A673 (cell line): ENCODE measurements at regions not wholly inside any gene's neighbourhood (a gene's known extent, or its start where the extent isn't known, plus 50 kb on each side); places are given as distances from the start of the nearest gene placed in this dataset.
"Not testable (repeated sequence)": the region's sequence is repeated elsewhere in the genome, so short reads cannot be mapped to it uniquely, and the experiment has no call there.

Source experiments
- BruUV-seq: library from RNA; stranded (reverse); fragments of 400-500 nt; replicated peaks from 2 replicates; lab custom pipeline; 2021; lab: Mats Ljungman, UMichigan
- CTCF ChIA-PET: fragments of 300-600 bp; sonication (Branson Sonifier 250); formaldehyde crosslinking; loops from one replicate; lab custom pipeline; 2022; ENCODE audit warnings: antibody characterized with exemption; lab: Charles Lee
- POLR2A ChIA-PET: fragments of 300-600 bp; sonication (Branson Sonifier 250); formaldehyde crosslinking; loops from one replicate; lab custom pipeline; 2022; ENCODE audit warnings: antibody characterized with exemption; ENCODE audit not compliant: low non-redundant PET; lab: Charles Lee
- DNase-seq: peaks from one replicate; pipeline ENCODE4 v3.0.0-alpha.2; 2015; ENCODE audit warnings: low spot score
- H3K27ac ChIP-seq: fragments of 200-600 bp; sonication (generic); 2 replicates; pipeline ENCODE4 v1.5.1; 2016; ENCODE audit warnings: mixed run types, low read depth, mild to moderate bottlenecking, mixed read lengths, antibody characterized with exemption, low read length; ENCODE audit not compliant: poor library complexity, severe bottlenecking
- H3K27me3 ChIP-seq: fragments of 200-600 bp; sonication (generic); replicated peaks from 2 replicates; pipeline ENCODE4 v1.6.1; 2017; ENCODE audit warnings: mixed run types, low read depth, mild to moderate bottlenecking, mixed read lengths, antibody characterized with exemption, low read length; ENCODE audit not compliant: insufficient read depth, poor library complexity
- H3K36me3 ChIP-seq: fragments of 200-600 bp; sonication (generic); 2 replicates; pipeline ENCODE4 v1.6.1; 2016; ENCODE audit warnings: mixed run types, mild to moderate bottlenecking, mixed read lengths, antibody characterized with exemption, low read length; ENCODE audit not compliant: insufficient read depth, poor library complexity, severe bottlenecking
- H3K4me1 ChIP-seq: fragments of 200-600 bp; sonication (generic); 2 replicates; pipeline ENCODE4 v1.6.1; 2017; ENCODE audit warnings: mixed run types, mild to moderate bottlenecking, mixed read lengths, antibody characterized with exemption, low read length; ENCODE audit not compliant: insufficient read depth, poor library complexity, severe bottlenecking
- H3K4me3 ChIP-seq: fragments of 200-600 bp; sonication (generic); 2 replicates; pipeline ENCODE4 v1.5.1; 2016; ENCODE audit warnings: low read depth, mixed run types, mild to moderate bottlenecking, mixed read lengths, low read length; ENCODE audit not compliant: poor library complexity, severe bottlenecking
- H3K9me3 ChIP-seq: fragments of 200-600 bp; sonication (generic); 2 replicates; pipeline ENCODE4 v1.6.1; 2016; ENCODE audit warnings: mixed run types, low read depth, mild to moderate bottlenecking, mixed read lengths, antibody characterized with exemption, low read length; ENCODE audit not compliant: poor library complexity, severe bottlenecking
- CTCF ChIP-seq: fragments of 300-800, 200-600 bp; sonication (generic); conservative IDR thresholded peaks from 2 replicates; pipeline ENCODE4 v1.5.1; 2017; ENCODE audit warnings: low read depth, mild to moderate bottlenecking, antibody characterized with exemption, low read length, moderate library complexity, mixed read lengths
- EZH2 ChIP-seq: fragments of 200-600 bp; sonication (generic); IDR thresholded peaks from 2 replicates; pipeline ENCODE4 v1.6.1; 2017; ENCODE audit warnings: borderline replicate concordance, low read depth, mild to moderate bottlenecking, mixed read lengths, antibody characterized with exemption, low read length; ENCODE audit not compliant: poor library complexity, severe bottlenecking
- intact Hi-C: fragments of 100-400 bp; cut with micrococcal nuclease; formaldehyde crosslinking; loops from one replicate; pipeline ENCODE4 v1.10.0; 2022; ENCODE audit not compliant: unreplicated experiment

GRCh38 chr14:54261283-54261682 lies 135.5 kb upstream of the CDKN3 start:
- H3K36me3 ChIP-seq = no peaks in the 10 kb centered on the region
- H3K4me3 ChIP-seq = no peak overlapping the region
- H3K27me3 ChIP-seq = peaks cover 38% of the 10 kb centered on the region
- no peaks in the 10 kb centered on the region for H3K9me3 ChIP-seq
- BruUV-seq = no TSS peak
- no peaks in the 10 kb centered on the region for H3K4me1 ChIP-seq
- ChIA-PET CTCF (no interaction called here), POLR2A (no interaction called here)
- intact Hi-C loops = no loop called here
- TF ChIP-seq CTCF = no peak
- no peak overlapping the region for H3K27ac ChIP-seq
- DNase-seq = no peak

- POLR2A ChIA-PET, H3K36me3 ChIP-seq, H3K4me3 ChIP-seq, H3K27ac ChIP-seq, intact Hi-C loops, CTCF ChIA-PET, DNase-seq, H3K9me3 ChIP-seq, BruUV-seq, H3K4me1 ChIP-seq: not testable (repeated sequence)
- H3K27me3 ChIP-seq = peaks cover 39% of the 10 kb centered on the region
These were observed 130.2 kb upstream of the CDKN3 start for GRCh38 chr14:54266616-54267015.

GRCh38 chr14:54267172-54267571 lies 129.6 kb upstream of the CDKN3 start:
- no peaks in the 10 kb centered on the region for H3K4me1 ChIP-seq
- no peak overlapping the region for H3K27ac ChIP-seq
- H3K4me3 ChIP-seq = no peak overlapping the region
- H3K9me3 ChIP-seq = no peaks in the 10 kb centered on the region
- ChIA-PET CTCF (no interaction called here), POLR2A (no interaction called here)
- no peak for DNase-seq
- BruUV-seq = no TSS peak
- TF ChIP-seq EZH2 = no peak
- no peak for TF ChIP-seq CTCF
- intact Hi-C loops = no loop called here
- peaks cover 39% of the 10 kb centered on the region for H3K27me3 ChIP-seq
- H3K36me3 ChIP-seq = no peaks in the 10 kb centered on the region

GRCh38 chr14:54275997-54276725 lies 120.6 kb upstream of the CDKN3 start:
- intact Hi-C loops = no loop called here

More at GRCh38 chr14:54275997-54276725, 120.6 kb upstream of the CDKN3 start:
- DNase-seq = peak; percentile 4
- Histone ChIP-seq H3K4me3 (no peak overlapping the region), H3K9me3 (no peaks in the 10 kb centered on the region), H3K36me3 (no peaks in the 10 kb centered on the region), H3K27ac (no peak overlapping the region), H3K4me1 (no peaks in the 10 kb centered on the region), H3K27me3 (no peaks in the 10 kb centered on the region)
- ChIA-PET CTCF (no interaction called here), POLR2A (no interaction called here)
- TF ChIP-seq EZH2 (no peak), CTCF (no peak)
- BruUV-seq = no TSS peak
